ENCODE measurements at regions not wholly inside any gene's neighbourhood (a gene's known extent, or its start where the extent isn't known, plus 50 kb on each side); places are given as distances from the start of the nearest gene placed in this dataset.
"Not testable (repeated sequence)": the region's sequence is repeated elsewhere in the genome, so short reads cannot be mapped to it uniquely, and the experiment has no call there.

GRCh38 chrX:26597981-26598380 is 382.0 kb downstream of the MAGEB5 start:
- DNase-seq (ENCODE audit: low spot score) = no peak

- DNase-seq (ENCODE audit: low spot score) = no peak
Measured at GRCh38 chrX:26590849-26591248, 374.9 kb downstream of the MAGEB5 start.

GRCh38 chrX:26586570-26586969 is 370.6 kb downstream of the MAGEB5 start:
- no peak for DNase-seq (ENCODE audit: low spot score)

- no peak for DNase-seq (ENCODE audit: low spot score)
Measured at GRCh38 chrX:26581091-26581490, 365.1 kb downstream of the MAGEB5 start.

GRCh38 chrX:26580021-26580420 is 364.1 kb downstream of the MAGEB5 start:
- no peak for DNase-seq (ENCODE audit: low spot score)

GRCh38 chrX:26574234-26574633 is 358.3 kb downstream of the MAGEB5 start:
- DNase-seq (ENCODE audit: low spot score) = no peak

GRCh38 chrX:26562156-26562555 is 346.2 kb downstream of the MAGEB5 start:
- no peak for DNase-seq (ENCODE audit: low spot score)

GRCh38 chrX:26559855-26560254 is 343.9 kb downstream of the MAGEB5 start:
- DNase-seq (ENCODE audit: low spot score) = no peak

GRCh38 chrX:26558719-26559386 is 342.9 kb downstream of the MAGEB5 start:
- no peak for DNase-seq (ENCODE audit: low spot score)

- DNase-seq (ENCODE audit: low spot score) = no peak
Measured at GRCh38 chrX:26557691-26558321, 341.8 kb downstream of the MAGEB5 start.

- not testable (repeated sequence) for DNase-seq (ENCODE audit: low spot score)
Measured at GRCh38 chrX:26525768-26526167, 309.8 kb downstream of the MAGEB5 start.

GRCh38 chrX:26522501-26522900 is 306.5 kb downstream of the MAGEB5 start:
- no peak for DNase-seq (ENCODE audit: low spot score)

GRCh38 chrX:26511589-26512363 is 295.8 kb downstream of the MAGEB5 start:
- no peak for DNase-seq (ENCODE audit: low spot score)

GRCh38 chrX:26470941-26471340 is 255.0 kb downstream of the MAGEB5 start:
- DNase-seq (ENCODE audit: low spot score) = no peak

- DNase-seq (ENCODE audit: low spot score) = no peak
Measured at GRCh38 chrX:26466387-26466786, 250.4 kb downstream of the MAGEB5 start.

GRCh38 chrX:26445288-26445687 is 229.3 kb downstream of the MAGEB5 start:
- DNase-seq (ENCODE audit: low spot score) = no peak

GRCh38 chrX:26444417-26444816 is 228.4 kb downstream of the MAGEB5 start:
- DNase-seq (ENCODE audit: low spot score) = not testable (repeated sequence)

GRCh38 chrX:26442340-26442739 is 226.4 kb downstream of the MAGEB5 start:
- DNase-seq (ENCODE audit: low spot score) = no peak

GRCh38 chrX:26414534-26414933 is 198.6 kb downstream of the MAGEB5 start:
- DNase-seq (ENCODE audit: low spot score) = no peak

- no peak for DNase-seq (ENCODE audit: low spot score)
Measured at GRCh38 chrX:26411045-26411444, 195.1 kb downstream of the MAGEB5 start.

- no peak for DNase-seq (ENCODE audit: low spot score)
Measured at GRCh38 chrX:26409636-26410035, 193.7 kb downstream of the MAGEB5 start.

- DNase-seq (ENCODE audit: low spot score) = no peak
Measured at GRCh38 chrX:26387906-26388305, 171.9 kb downstream of the MAGEB5 start.

GRCh38 chrX:26376037-26376708 is 160.2 kb downstream of the MAGEB5 start:
- no peak for DNase-seq (ENCODE audit: low spot score)
